ENCODE measurements at regions not wholly inside any gene's neighbourhood (a gene's known extent, or its start where the extent isn't known, plus 50 kb on each side); places are given as distances from the start of the nearest gene placed in this dataset.
A peak's percentile ranks its signal among the peaks of the same experiment; 100 is the strongest.

DNA sequence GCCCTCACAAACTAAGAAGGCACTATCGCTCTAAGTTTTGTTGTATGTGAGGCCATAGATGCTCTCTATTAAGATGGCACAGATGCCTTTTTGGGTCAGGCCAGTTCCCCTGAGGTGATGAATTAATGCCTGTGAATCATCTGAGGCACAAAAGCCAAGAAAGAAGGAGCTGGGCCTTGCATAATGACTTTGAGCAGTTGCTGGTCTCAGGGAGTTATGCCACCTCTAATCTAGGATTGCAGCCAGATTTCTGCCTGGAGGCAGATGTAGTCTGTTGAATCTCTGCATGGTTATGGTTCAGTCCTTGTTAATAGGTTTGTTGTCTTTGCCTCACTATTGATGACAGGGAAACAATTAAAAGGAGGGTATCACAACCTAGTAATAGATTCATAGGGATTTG lies 168.1 kb upstream of the CHRM3 start:
- DNase-seq (ENCODE audit: low read depth), result peak; percentile 10

DNA sequence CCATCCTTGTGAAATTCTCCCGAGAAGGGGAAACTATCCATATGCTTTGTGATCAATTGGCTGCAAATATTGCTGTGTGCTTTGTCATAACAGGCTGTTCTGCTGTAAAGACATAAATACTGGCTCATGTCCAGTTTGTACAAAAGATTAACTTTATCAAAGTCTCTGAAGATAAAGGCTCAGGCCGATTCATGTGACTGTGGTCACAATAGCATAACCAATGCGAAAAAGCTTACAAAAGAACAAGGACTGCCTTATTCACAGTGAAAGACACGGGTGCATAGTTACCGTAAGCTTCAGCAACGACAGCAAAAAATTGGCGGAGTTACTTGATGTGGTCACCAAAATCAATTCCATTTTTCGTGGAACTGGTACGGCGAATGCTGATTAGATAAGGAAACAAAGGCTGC lies 173.6 kb upstream of the CHRM3 start:
- no peak for DNase-seq (ENCODE audit: low read depth)

DNA sequence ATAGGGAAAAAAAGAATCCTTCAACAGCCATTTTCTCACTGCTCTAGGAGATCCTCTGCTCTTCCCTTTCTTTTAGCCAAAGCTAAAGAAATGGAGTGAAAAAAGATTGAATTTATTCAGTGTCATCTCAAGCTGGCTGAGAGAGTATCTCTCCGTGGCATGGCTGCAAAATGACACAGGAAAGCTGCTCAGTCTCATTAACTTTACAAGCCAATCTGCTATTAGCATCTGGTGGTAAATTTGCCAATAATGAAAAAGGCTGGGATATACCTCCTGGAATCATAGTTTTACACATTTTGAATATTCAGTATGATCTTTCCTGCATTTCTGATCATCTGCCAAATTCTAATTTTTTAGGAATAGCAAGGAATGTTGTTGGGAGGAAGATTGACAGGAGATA lies 176.8 kb upstream of the CHRM3 start:
- no peak for DNase-seq (ENCODE audit: low read depth)

DNA sequence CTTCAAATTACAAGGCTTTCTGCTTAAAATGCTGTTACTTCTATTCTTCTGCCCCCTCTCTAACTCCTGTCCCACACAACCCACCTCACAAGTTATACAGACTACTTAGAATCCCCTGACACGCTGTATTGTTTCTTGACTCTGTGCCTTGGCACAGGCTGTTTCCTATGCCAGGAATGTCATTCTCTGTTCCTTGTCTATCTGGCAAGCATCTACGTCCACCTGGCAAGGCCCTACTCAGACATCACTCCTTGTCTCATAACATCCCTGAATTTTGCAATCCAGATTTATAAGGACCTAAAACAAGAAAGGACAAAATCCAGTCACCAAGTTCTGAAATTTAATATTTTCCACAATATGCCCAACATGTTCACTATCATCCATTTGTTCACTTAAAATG lies 182.0 kb upstream of the CHRM3 start:
- DNase-seq (ENCODE audit: low read depth), result no peak

DNA sequence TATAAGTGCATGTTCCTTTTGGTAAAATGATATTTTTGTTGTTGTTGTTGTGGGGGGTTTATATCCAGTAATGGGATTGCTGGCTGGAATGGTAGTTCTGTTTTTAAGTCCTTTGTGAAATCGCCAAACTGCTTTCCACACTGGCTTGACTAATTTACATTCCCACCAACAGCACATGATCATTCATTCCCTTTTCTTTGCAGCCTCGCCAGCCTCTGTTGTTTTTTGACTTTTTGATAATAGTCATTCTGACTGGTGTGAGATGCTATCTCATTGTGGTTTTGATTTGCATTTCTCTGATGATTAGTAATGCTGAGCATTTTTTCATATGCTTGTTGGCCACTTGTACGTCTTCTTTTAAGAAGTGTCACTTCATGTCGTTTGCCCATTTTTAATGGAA lies 188.5 kb upstream of the CHRM3 start:
- DNase-seq (ENCODE audit: low read depth), result no peak

DNA sequence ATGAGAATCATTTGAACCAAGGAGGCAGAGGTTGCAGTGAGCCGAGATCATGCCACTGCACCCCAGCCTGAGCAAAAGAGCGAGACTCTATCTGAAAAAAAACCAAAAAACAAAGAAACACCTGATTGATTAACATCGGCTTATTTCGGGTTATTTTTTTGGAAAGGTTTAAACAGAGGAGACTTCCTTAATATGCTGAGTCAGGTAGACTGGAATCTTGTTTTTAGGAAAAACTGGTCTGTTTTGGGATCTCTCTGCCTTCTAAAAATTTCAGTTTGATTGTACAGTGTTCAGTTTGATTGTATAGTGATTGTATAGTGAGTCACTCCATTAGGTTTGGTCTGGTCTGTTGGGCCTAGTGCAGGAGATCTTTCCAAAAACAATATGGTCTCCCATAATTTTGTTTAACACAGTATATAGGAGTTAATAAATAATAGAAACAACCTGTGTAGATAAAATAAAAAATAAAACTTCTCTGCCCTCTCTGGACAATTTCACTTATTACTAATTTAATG lies 196.3 kb upstream of the CHRM3 start:
- DNase-seq (ENCODE audit: low read depth), result no peak

DNA sequence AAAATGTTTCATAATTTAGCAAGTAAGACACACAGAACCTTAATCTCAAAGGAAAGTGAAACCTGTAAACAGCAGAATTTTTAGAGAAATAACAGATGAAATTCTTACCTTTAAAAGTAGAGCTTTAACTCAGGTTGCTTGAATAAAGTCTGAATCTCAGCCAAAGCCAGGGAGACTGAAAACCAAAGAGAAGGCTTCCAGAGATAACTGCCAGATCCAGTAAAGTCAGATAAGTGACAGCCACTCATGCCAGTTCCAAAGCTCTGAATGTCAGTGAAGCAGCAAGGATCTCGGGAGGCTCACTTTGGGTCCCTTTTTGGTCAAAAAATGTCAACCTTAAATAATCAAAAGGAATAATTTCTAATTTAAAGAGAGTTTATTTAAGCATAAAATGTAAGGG lies 199.9 kb upstream of the CHRM3 start:
- DNase-seq (ENCODE audit: low read depth), result no peak

DNA sequence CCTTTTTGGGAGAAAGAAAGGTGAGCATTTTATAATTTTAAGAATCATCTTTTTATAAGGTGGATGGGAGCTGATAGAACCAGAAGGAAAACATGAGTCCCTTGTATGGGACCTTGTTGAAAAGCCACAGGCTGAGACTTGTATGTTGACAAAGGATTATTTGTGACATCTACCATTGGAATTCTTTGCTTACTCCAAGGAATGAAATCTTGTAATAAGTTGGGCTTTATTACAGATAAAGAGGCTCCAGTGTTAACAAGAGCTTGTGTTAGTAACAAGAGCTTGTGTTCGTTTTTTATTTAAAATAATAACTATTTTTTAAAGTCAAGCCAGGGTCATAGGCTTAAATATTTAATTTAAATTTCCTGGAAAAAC lies 201.1 kb upstream of the CHRM3 start:
- peak; percentile 20 for DNase-seq (ENCODE audit: low read depth)

DNA sequence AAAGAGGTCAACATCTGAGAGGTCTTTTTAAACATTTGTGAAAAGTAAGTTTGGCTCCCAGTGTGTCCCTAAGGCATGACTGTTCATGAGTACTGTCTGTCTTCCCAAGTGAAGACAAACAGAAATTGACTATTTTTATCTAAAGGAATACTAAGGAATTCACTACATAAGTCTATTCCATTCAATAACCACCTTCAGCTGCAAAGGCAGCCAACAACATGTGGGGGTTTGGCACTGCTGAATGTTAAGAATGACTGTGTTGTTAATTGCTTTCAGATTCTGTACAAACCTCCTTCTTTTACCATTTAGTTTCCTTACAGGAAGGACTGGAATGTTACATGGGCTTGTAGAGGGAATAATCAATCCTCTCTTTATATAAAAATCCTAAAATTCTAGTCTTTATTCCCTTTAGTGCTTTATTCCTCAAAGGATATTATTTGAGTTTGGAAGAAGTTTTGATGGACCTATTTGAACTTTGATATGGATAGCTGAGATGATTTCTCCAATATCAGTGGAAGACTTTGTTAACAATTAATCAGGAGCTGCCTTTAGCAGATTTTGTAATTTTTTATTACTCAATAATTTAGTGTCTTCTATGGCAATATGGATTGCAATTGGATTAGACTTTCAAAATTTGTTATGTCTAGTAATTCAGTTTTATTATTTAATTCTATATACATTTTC lies 201.7 kb upstream of the CHRM3 start:
- peak; percentile 34 for DNase-seq (ENCODE audit: low read depth)

DNA sequence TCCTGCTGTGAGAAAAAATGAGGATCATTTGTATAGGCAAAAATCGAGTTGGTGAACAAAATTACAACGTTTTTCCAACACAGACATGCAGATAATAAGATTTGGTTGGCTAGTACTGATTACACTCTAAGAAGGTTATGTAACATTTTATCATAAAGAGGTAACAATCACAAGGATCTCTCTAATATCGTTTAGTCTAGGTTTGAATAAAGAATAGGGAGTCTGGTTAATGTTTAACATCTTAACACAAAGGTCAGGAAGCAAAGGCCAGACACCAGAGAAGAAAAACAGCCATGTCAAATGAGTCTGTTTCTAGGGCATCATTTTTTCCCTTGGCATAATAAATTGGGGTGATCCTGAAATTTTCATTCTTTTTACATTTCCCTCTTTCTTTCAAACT lies 207.4 kb upstream of the CHRM3 start:
- no peak for DNase-seq (ENCODE audit: low read depth)

DNA sequence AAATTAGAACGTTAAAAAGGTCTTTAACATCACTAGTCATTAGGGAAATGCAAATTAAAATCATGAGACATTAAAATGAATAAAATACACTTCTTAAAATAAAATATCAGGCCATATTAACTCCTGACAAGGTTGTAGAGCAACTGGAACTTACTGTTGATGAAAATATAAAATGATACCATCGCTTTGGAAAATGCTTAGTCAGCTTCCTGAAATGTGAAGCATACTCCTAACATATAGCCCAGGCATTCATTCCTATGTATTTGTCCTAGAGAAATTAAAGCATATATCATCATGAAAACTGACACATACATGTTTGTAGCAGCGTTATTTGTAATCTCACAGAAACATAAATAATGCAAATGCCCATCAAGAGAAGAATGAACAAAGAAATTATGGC lies 211.5 kb upstream of the CHRM3 start:
- DNase-seq (ENCODE audit: low read depth), result no peak

DNA sequence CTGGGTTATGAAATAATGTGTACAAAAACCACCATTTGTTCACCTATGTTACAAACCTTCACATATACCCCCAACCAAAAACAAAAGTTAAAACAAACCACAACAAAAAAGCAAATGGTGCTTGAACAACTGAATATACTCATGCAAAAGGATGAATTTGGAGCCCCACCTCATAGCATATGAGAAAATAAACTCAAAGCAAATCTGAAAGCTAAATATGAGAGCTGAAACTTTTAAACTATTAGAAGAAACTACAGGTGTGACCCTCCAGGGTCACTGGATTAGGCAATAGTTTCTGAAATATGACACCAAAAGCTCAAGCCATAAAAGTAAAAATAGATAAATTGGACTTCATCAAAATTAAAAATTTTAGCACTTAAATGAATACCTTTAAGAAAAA lies 215.5 kb upstream of the CHRM3 start:
- no peak for DNase-seq (ENCODE audit: low read depth)

DNA sequence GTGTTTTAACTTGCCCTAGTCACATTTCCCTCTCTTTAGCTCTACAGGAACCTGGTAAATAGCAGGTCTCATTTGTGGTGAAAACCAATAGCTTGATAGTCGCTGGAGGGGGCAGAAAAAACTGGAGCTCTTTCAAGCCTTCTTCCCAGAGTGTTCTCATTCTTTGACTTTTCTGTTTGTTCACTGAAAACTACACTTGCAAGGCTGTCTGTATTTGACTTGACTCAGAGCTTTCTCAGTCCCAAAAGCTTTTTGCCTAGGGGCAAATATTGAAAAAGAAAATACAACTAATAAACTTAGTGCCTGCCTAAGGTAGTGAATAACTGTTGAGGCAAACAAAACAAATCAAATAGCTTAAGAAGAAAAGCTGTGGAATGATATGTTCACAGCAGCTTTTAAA lies 217.1 kb upstream of the CHRM3 start:
- no peak for DNase-seq (ENCODE audit: low read depth)

DNA sequence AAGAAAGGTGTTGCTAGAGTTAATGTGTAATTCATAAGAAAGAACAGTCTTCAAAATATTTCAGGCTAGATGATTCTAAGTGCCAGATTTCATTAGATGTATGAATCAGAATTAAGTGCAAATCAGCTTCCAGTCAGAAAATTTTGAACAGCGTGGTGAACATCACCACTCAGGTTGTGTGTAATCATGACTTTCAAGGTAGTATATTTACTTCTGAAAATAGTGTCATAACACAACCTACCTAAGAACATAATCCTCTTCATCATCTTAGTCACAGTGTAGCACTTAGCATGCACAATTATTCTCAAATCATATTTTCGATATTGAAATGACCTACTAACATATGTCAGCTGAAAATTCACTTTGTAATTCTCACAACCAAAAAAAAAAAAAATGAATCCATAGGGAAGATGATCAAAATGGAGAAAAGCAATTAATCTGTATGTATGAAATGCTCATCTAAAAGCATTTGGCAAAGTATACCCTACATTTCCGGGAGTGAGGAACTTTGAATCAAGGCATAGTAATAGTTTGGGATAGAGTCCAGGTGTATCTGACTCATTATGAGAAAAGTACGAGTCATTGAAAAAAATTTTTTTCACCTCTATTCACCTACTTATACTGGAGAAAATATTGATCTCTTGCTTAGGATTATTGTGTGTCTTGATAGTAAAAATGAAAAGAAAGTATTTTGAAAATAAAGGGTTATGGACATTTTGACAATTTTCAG lies 221.8 kb upstream of the CHRM3 start:
- DNase-seq (ENCODE audit: low read depth), result no peak

DNA sequence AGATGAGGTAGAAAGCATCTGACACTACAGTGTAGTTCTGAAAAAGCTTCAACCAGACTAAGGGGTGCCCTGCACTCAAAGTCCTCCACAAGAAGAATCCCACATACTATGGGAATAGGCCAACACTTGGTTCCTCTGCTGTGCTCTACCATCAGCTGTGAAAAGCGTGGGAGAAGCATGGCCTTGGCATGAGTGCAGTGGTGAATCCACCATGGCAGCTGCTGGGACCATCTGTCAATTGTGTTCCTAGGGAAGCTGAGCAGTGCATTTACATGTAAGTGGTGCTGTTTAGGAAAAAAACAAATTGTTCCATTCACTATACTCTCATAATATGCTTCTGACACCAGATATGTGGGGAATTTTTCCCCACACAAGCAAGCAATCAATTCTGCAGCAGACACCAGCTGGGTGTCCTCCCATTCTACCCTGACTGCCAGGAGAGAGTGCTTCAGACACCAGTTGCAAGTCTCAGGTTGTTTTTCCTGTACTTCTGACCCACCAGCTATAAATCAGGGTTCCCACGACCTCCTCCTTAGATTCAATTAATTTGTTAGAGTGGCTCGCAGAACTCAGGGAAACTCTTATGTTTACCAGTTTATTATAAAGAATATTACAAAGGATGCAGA lies 230.8 kb upstream of the CHRM3 start:
- DNase-seq (ENCODE audit: low read depth), result no peak

DNA sequence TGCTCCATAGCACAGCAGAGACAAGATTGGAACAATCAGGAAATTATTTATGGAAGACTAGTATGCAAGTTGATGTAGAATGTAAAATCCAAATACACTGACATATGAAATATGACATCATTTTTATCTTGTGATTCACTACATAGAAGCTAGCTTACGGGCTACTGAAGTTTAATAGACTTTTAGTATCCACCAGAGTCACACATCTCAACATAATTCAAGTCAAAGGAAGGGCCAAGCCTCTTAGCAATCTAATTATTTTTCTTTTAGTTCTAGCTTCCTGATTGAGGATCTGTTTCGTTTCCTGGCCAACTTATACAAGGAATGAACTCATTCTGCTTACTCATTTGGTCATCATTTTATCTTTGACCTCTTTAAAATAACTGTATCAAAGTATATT lies 234.4 kb upstream of the CHRM3 start:
- no peak for DNase-seq (ENCODE audit: low read depth)

DNA sequence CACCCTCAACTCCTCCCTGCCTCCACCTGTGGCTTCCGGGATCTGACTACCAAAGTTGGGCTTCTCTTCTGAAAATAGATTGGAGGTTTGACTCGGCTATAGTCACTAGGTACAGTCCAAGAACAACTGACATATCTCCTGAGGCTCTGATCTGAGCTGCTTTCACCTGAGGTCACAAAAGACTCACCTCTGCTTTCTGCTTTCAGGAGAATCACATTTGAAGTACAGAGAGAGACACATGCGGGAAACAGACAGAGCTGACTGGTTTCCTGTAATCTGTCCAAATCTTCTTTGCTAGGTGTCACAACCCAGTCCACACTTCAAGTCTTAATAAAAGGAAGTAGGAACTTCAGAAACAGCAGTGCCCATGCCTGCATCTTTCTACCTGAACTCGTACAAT lies 245.4 kb upstream of the CHRM3 start:
- DNase-seq (ENCODE audit: low read depth), result no peak

DNA sequence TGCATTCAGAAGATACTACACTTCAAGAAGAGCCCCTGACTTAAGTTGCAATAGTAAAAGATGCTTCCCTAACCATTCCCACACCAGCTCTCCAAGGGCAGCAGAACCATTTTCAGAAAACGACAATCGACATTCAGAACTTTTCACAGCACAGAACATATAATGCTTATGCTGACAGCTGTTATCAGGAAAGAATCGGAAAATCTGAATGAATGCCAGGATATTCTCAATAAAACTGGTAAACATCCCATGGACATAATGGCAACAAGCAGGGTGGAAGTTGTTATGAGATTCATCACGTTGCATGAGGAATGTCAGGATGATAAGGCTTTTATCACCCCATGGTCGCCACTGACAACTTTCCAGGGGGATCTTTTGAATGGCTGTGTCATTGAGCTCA lies 246.6 kb upstream of the CHRM3 start:
- no peak for DNase-seq (ENCODE audit: low read depth)

DNA sequence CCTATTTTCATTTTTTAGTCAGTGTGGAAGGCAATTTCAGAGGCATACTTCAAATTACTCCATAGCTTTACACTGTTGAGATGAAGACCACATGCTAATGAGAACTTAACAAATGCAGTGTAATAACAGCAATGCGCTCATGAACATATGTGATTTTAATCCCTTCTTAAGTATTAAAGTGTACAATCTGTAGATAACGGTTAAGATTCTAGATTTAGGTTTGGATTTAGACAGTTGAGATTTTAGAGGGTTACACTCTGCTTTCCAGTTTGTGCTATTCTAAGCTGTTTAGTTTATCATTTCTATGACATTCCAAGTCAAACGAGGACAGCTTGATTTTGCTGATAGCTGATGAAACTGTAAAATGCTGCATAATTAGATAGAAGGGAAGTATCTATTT lies 257.8 kb upstream of the CHRM3 start:
- DNase-seq (ENCODE audit: low read depth), result no peak

DNA sequence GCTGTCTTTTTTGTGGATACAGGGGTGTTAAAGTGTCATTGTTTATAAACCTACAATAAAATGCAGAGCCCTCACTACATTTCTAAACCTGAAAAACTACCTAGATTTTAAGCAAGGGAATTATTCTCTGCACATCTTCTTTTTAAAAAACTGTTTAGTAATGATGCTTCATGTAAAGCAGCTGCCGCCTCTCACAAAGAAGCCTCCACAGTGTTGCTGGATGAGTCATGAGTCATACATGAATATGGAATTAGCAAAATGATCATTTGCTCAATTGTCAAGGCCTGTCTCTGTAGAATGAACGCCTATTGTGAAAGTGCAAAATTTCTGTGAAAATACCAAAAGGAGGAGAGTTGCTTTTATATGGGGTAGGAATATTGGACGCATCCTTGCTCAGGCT lies 259.5 kb upstream of the CHRM3 start:
- peak; percentile 9 for DNase-seq (ENCODE audit: low read depth)

DNA sequence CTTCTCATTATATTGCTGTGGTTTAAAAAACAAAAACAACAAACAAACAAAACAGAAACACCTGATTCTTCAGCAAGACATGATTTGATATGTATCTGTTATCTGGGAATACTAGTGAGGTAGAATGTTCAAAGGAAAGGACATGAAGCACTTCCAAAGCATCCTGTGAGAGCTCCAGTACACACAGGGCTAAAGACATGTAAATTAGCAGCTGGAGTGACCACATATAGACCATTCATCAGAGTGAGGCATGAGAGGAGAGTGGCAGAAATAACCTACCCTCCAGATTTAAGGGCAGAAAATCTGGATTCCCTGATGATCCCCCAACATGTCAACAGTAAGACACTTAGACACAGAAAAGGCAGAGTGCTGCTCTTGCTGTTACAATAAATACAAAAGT lies 260.5 kb upstream of the CHRM3 start:
- no peak for DNase-seq (ENCODE audit: low read depth)

DNA sequence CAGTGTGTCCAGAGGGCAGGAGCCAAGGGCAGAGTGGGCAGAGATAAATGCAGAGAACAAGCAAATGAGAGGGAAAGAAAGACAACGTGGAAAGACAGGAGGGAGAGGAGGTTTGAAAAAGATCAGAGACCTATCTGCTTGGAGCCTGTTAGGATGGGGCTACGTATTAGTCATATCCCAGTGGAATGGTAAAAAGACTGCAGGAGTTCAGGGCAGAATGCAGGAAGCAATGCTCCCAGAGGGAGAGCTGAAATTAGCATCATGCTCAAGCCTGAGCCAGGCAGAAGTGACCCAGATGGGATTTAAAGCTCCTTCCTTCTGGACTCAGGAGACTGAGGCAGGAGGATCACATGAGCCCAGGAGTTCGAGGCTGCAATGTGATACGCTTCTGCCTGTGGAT lies 261.3 kb upstream of the CHRM3 start:
- DNase-seq (ENCODE audit: low read depth), result peak; percentile 0

DNA sequence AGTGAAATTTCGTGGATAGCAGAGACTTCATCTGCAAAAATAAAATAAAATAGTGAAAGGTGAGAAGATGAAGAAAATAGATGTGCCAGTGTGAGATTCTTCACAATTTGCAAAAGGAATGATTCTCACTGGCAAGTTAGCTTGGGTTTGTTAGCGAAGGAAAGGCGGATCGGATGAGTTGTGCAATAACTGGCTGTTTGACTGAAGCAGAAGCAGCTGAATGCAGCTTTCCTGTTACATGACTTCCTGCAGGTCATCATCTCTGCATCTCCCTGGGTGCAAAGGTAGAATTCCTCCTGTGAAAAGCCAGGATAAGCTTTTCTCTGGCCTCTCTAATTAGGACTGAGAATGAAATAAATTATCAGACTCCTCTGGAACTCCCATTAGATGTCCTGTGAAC lies 263.1 kb upstream of the CHRM3 start:
- DNase-seq (ENCODE audit: low read depth), result no peak
